ENCODE measurements at regions not wholly inside any gene's neighbourhood (a gene's known extent, or its start where the extent isn't known, plus 50 kb on each side); places are given as distances from the start of the nearest gene placed in this dataset.
A peak's percentile ranks its signal among the peaks of the same experiment; 100 is the strongest.

GRCh38 chr4:3705236-3705987 lies 60.8 kb upstream of the ADRA2C start:
- no peak for DNase-seq (ENCODE audit: low read depth, low spot score)

- DNase-seq (ENCODE audit: low read depth, low spot score) = no peak
These were observed 61.5 kb upstream of the ADRA2C start for GRCh38 chr4:3704669-3705068.

GRCh38 chr4:3703677-3704521 lies 62.3 kb upstream of the ADRA2C start:
- DNase-seq (ENCODE audit: low read depth, low spot score) = peak; percentile 52

- no peak for DNase-seq (ENCODE audit: low read depth, low spot score)
These were observed 62.9 kb upstream of the ADRA2C start for GRCh38 chr4:3703343-3703676.

GRCh38 chr4:3702561-3703221 lies 63.5 kb upstream of the ADRA2C start:
- DNase-seq (ENCODE audit: low read depth, low spot score) = no peak

- no peak for DNase-seq (ENCODE audit: low read depth, low spot score)
These were observed 64.2 kb upstream of the ADRA2C start for GRCh38 chr4:3701736-3702560.

GRCh38 chr4:3701271-3701734 lies 64.9 kb upstream of the ADRA2C start:
- no peak for DNase-seq (ENCODE audit: low read depth, low spot score)

GRCh38 chr4:3700736-3701135 lies 65.4 kb upstream of the ADRA2C start:
- DNase-seq (ENCODE audit: low read depth, low spot score) = no peak

GRCh38 chr4:3700223-3700622 lies 66.0 kb upstream of the ADRA2C start:
- DNase-seq (ENCODE audit: low read depth, low spot score) = no peak

GRCh38 chr4:3699678-3700077 lies 66.5 kb upstream of the ADRA2C start:
- no peak for DNase-seq (ENCODE audit: low read depth, low spot score)

GRCh38 chr4:3699261-3699660 lies 66.9 kb upstream of the ADRA2C start:
- no peak for DNase-seq (ENCODE audit: low read depth, low spot score)

- no peak for DNase-seq (ENCODE audit: low read depth, low spot score)
These were observed 69.2 kb upstream of the ADRA2C start for GRCh38 chr4:3697033-3697432.

GRCh38 chr4:3690551-3691152 lies 75.5 kb upstream of the ADRA2C start:
- DNase-seq (ENCODE audit: low read depth, low spot score) = no peak

- no peak for DNase-seq (ENCODE audit: low read depth, low spot score)
These were observed 76.3 kb upstream of the ADRA2C start for GRCh38 chr4:3689576-3690550.

- no peak for DNase-seq (ENCODE audit: low read depth, low spot score)
These were observed 77.2 kb upstream of the ADRA2C start for GRCh38 chr4:3689006-3689405.

- no peak for DNase-seq (ENCODE audit: low read depth, low spot score)
These were observed 77.9 kb upstream of the ADRA2C start for GRCh38 chr4:3688018-3688998.

GRCh38 chr4:3687538-3687937 lies 78.6 kb upstream of the ADRA2C start:
- DNase-seq (ENCODE audit: low read depth, low spot score) = no peak

- no peak for DNase-seq (ENCODE audit: low read depth, low spot score)
These were observed 79.4 kb upstream of the ADRA2C start for GRCh38 chr4:3686753-3687152.

Data from ELF-1 (cell line).